GM18951 (cell line): ENCODE measurements at regions not wholly inside any gene's neighbourhood (a gene's known extent, or its start where the extent isn't known, plus 50 kb on each side); places are given as distances from the start of the nearest gene placed in this dataset.

Experiments used
- POLR2A ChIP-seq: IDR thresholded peaks from 4 replicates; pipeline ENCODE4 v1.6.1; 2011; ENCODE audit warnings: mild to moderate bottlenecking; ENCODE audit not compliant: insufficient read length, insufficient read depth; ENCODE audit errors: extremely low read depth
- in situ Hi-C: fragments of 300-500 bp; cut with MboI; formaldehyde crosslinking; loops from one replicate; pipeline ENCODE4 v1.12.0; 2022; ENCODE audit warnings: low sequenced_read_pairs, mixed read lengths, inconsistent platforms; ENCODE audit not compliant: unreplicated experiment

- no peak for TF ChIP-seq POLR2A
- in situ Hi-C loops, result loop anchor here (25.0 kb wide), 1 partner anchor 1020 kb away; the partner anchor contains the start of gene URAD
Observed at GRCh38 chr13:26967119-26968038, 204.2 kb downstream of the USP12 start.

DNA sequence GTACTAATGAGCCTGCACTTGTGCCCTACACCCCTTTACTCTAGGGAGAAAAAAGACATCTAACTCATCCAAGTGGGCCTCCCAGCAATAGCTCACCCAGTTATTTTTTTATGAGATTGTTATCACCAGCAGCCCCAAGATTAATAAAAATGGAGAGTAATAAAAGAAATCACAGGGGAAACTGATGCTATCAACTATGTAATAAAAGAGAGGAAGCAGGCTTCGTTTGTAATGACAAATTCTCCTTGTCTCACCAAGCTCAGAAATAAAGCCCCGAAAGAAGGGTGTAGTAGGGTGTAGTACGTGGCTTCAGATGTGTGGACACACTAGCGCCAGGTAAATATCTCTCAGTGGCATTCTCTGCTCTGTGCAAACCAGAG lies 204.9 kb downstream of the USP12 start:
- no peak for TF ChIP-seq POLR2A
- in situ Hi-C loops, result loop anchor here (25.0 kb wide), 1 partner anchor 1021 kb away; the partner anchor contains the start of gene URAD

GRCh38 chr13:26965952-26966700 lies 205.5 kb downstream of the USP12 start:
- no peak for TF ChIP-seq POLR2A
- in situ Hi-C loops, result loop anchor here (25.0 kb wide), 1 partner anchor 1021 kb away; the partner anchor contains the start of gene URAD

- in situ Hi-C loops, result loop anchor here (25.0 kb wide), 1 partner anchor 1023 kb away; the partner anchor contains the start of gene URAD
Observed at GRCh38 chr13:26964278-26965250, 204.0 kb upstream of the GPR12 start.

GRCh38 chr13:26962671-26963070 lies 202.1 kb upstream of the GPR12 start:
- no peak for TF ChIP-seq POLR2A
- in situ Hi-C loops, result loop anchor here (25.0 kb wide), 1 partner anchor 1025 kb away; the partner anchor contains the start of gene URAD

More at GRCh38 chr13:26964278-26965250, 204.0 kb upstream of the GPR12 start:
- TF ChIP-seq POLR2A, result no peak

DNA sequence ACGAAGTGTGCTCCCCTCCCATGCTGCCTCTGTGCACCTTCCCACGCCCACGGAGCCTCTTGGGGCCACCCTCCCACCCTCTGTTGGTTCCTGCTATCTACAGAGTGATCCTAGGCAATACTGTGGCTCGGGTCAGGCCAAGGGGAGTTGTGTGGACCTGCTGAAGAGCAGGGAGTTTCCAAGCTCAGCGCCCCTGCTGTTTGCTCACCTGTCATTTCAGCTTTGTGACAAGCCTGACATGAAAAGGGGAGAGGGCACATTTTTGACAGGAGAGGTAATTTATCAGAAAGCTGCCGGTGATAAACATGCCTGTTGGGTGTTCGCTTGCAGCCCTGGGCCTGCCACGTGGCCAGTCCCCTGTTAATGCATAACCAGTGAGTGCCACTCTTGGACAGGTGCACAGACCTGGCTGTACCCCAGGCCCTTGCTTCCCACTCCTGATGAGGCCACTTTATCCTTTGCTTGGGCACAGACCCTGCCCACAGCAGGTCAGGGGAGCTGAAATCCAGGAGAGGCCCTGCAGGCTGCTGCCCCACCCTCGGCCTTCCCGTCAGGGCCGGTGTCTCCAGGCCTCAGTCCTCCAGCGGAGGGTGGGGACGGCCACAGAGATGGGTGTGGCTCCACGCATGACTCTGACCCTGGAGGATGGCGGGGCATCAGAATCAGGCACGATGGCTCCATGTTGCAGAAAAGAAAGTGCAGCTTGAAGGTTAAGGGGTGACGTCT lies 201.5 kb upstream of the GPR12 start:
- in situ Hi-C loops, result loop anchor here (25.0 kb wide), 1 partner anchor 1025 kb away; the partner anchor contains the start of gene URAD
- TF ChIP-seq POLR2A, result no peak

GRCh38 chr13:26957182-26957581 lies 196.6 kb upstream of the GPR12 start:
- in situ Hi-C loops, result loop anchor here (25.0 kb wide), 1 partner anchor 1030 kb away; the partner anchor contains the start of gene URAD
- TF ChIP-seq POLR2A, result no peak

DNA sequence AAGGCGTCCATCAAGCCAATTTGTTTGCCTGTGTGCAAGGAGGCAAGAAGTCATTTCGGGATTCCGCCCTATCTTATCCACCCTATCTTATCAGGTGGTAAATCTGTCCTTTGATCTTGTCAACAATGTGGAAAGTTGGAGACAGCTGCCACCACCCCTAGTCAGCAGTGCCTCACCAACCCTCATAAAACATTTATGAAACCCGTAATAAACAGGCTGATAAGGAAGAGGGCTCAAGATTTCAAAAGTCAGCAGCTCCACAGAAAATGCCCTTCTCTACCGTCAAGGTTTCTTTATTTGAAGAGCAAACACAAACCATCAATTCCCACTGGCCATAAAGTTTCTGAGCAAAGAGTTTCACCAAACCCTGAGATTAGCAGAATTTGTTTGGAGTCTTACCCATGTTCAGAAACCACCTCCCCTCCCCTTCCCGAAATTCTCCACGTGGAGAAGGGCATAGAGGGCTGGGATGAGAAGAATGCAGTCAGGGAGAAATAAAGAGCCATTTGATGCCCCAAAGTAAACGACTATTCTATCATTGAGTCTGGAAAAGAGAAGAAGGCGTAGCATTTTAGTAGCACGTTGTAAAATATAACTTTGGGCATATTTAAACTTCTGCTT lies 196.0 kb upstream of the GPR12 start:
- no peak for TF ChIP-seq POLR2A
- in situ Hi-C loops, result loop anchor here (25.0 kb wide), 1 partner anchor 1031 kb away; the partner anchor contains the start of gene URAD

GRCh38 chr13:26954976-26955375 lies 194.4 kb upstream of the GPR12 start:
- in situ Hi-C loops, result loop anchor here (25.0 kb wide), 1 partner anchor 1032 kb away; the partner anchor contains the start of gene URAD
- TF ChIP-seq POLR2A, result no peak

- TF ChIP-seq POLR2A, result no peak
- in situ Hi-C loops, result loop anchor here (25.0 kb wide), 1 partner anchor 1034 kb away; the partner anchor contains the start of gene URAD
Observed at GRCh38 chr13:26953291-26953690, 192.7 kb upstream of the GPR12 start.

GRCh38 chr13:26952551-26953143 lies 192.1 kb upstream of the GPR12 start:
- in situ Hi-C loops, result loop anchor here (25.0 kb wide), 1 partner anchor 1035 kb away; the partner anchor contains the start of gene URAD
- TF ChIP-seq POLR2A, result no peak
